ENCODE measurements at regions not wholly inside any gene's neighbourhood (a gene's known extent, or its start where the extent isn't known, plus 50 kb on each side); places are given as distances from the start of the nearest gene placed in this dataset.

DNA sequence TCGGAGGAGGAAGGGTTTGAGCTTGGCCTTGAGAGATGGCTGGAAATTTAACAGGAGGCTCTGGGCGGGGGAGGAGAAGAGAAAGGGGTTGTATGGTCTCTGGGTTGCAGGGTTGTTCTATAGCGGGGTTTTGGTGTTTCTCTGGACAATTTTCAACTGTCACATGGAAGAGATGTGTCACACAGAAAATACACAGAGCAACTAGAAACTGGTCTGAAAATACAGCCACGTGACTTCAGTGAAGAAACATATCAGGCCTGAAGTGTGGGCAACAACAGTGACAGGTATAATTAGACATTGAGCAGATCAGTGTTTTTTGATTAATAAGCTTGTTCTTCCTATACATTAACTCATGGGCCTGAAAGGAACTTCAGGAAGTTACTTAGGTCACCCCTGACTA lies 205.3 kb upstream of the HMGA2 start:
- intact Hi-C loops (cut with micrococcal nuclease; ENCODE audit: unreplicated experiment): no loop called here
- no peaks in the 10 kb centered on the region for H3K27me3 ChIP-seq (replicated peaks; ENCODE audit: insufficient read depth, low read depth, low read length, poor library complexity)
- no TSS peak for BruUV-seq (replicated peaks)
- H3K4me3 ChIP-seq (ENCODE audit: low read depth, low read length, poor library complexity, severe bottlenecking): no peak overlapping the region
- DNase-seq (ENCODE audit: low spot score): no peak
- POLR2A ChIA-PET (ENCODE audit: low non-redundant PET): no interaction called here
- H3K4me1 ChIP-seq (ENCODE audit: insufficient read depth, low read length, poor library complexity, severe bottlenecking): peaks cover 8% of the 10 kb centered on the region
- CTCF ChIA-PET: interaction anchor here (0.6 kb wide), 1 partner anchor 70 kb away, joined by 10 read pairs; no protein-coding TSS in a partner anchor
- H3K36me3 ChIP-seq (ENCODE audit: insufficient read depth, low read length, poor library complexity, severe bottlenecking): no peaks in the 10 kb centered on the region
- no peak overlapping the region for H3K27ac ChIP-seq (ENCODE audit: low read depth, low read length, poor library complexity, severe bottlenecking)
- TF ChIP-seq EZH2 (IDR thresholded peaks at IDR 0.05; ENCODE audit: borderline replicate concordance, low read depth, low read length, poor library complexity, severe bottlenecking): no peak
- TF ChIP-seq, protein P1, sequence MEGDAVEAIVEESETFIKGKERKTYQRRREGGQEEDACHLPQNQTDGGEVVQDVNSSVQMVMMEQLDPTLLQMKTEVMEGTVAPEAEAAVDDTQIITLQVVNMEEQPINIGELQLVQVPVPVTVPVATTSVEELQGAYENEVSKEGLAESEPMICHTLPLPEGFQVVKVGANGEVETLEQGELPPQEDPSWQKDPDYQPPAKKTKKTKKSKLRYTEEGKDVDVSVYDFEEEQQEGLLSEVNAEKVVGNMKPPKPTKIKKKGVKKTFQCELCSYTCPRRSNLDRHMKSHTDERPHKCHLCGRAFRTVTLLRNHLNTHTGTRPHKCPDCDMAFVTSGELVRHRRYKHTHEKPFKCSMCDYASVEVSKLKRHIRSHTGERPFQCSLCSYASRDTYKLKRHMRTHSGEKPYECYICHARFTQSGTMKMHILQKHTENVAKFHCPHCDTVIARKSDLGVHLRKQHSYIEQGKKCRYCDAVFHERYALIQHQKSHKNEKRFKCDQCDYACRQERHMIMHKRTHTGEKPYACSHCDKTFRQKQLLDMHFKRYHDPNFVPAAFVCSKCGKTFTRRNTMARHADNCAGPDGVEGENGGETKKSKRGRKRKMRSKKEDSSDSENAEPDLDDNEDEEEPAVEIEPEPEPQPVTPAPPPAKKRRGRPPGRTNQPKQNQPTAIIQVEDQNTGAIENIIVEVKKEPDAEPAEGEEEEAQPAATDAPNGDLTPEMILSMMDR (conservative IDR thresholded peaks at IDR 0.05; ENCODE audit: low read depth, low read length): no peak
- no peaks in the 10 kb centered on the region for H3K9me3 ChIP-seq (ENCODE audit: low read depth, low read length, poor library complexity, severe bottlenecking)

DNA sequence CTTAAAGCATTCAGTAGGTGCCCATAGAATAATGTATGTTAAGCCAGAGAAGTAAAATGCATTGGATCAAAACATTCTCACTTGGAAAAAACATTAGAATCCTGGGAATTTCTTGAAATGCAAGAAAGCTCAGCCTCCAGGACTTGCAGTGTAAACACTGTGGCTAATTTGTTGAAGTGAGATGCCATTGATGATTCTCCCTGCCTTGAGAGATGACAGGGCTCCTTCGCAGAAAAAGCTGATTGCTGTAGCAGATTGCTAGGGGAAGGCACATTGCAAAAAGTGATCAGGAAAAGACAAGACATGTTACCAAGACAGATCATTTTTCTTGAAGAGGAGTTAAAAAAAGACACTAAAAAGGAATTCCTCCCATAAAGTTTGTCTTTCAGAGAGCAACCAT lies 204.2 kb upstream of the HMGA2 start:
- Histone ChIP-seq H3K36me3 (ENCODE audit: insufficient read depth, low read length, poor library complexity, severe bottlenecking) (no peaks in the 10 kb centered on the region), H3K4me3 (ENCODE audit: low read depth, low read length, poor library complexity, severe bottlenecking) (no peak overlapping the region), H3K27me3 (replicated peaks; ENCODE audit: insufficient read depth, low read depth, low read length, poor library complexity) (no peaks in the 10 kb centered on the region), H3K4me1 (ENCODE audit: insufficient read depth, low read length, poor library complexity, severe bottlenecking) (peaks cover 8% of the 10 kb centered on the region), H3K9me3 (ENCODE audit: low read depth, low read length, poor library complexity, severe bottlenecking) (no peaks in the 10 kb centered on the region), H3K27ac (ENCODE audit: low read depth, low read length, poor library complexity, severe bottlenecking) (no peak overlapping the region)
- POLR2A ChIA-PET (ENCODE audit: low non-redundant PET): no interaction called here
- TF ChIP-seq EZH2 (IDR thresholded peaks at IDR 0.05; ENCODE audit: borderline replicate concordance, low read depth, low read length, poor library complexity, severe bottlenecking): no peak
- TF ChIP-seq, protein P1 (conservative IDR thresholded peaks at IDR 0.05; ENCODE audit: low read depth, low read length): no peak
- intact Hi-C loops (cut with micrococcal nuclease; ENCODE audit: unreplicated experiment): no loop called here
- CTCF ChIA-PET: no interaction called here
- no TSS peak for BruUV-seq (replicated peaks)
- no peak for DNase-seq (ENCODE audit: low spot score)

DNA sequence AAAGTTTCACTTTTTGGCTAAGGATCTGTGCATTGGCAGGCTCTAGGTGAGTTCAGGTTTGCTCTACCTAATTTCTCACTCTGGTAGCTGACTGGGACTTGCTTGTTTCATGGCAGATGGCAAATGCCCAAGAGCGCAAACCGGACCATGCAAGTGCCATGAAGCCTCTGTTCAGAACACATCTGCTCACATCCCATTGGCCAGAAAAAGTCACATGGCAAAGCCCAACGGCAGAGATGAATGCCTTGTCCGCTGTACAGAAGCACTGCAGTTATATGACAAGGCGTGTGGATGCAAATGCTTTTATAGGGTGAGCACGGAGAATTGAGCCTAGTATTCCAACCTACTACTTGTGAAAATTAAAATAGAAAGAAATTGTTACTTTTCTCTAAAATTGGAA lies 202.2 kb upstream of the HMGA2 start:
- no peak for DNase-seq (ENCODE audit: low spot score)
- no peaks in the 10 kb centered on the region for H3K27me3 ChIP-seq (replicated peaks; ENCODE audit: insufficient read depth, low read depth, low read length, poor library complexity)
- ChIA-PET POLR2A (ENCODE audit: low non-redundant PET) (no interaction called here), CTCF (no interaction called here)
- no TSS peak for BruUV-seq (replicated peaks)
- H3K9me3 ChIP-seq (ENCODE audit: low read depth, low read length, poor library complexity, severe bottlenecking): no peaks in the 10 kb centered on the region
- H3K4me1 ChIP-seq (ENCODE audit: insufficient read depth, low read length, poor library complexity, severe bottlenecking): peaks cover 8% of the 10 kb centered on the region
- no peak overlapping the region for H3K27ac ChIP-seq (ENCODE audit: low read depth, low read length, poor library complexity, severe bottlenecking)
- no peak overlapping the region for H3K4me3 ChIP-seq (ENCODE audit: low read depth, low read length, poor library complexity, severe bottlenecking)
- intact Hi-C loops (cut with micrococcal nuclease; ENCODE audit: unreplicated experiment): no loop called here
- TF ChIP-seq, protein P1 (conservative IDR thresholded peaks at IDR 0.05; ENCODE audit: low read depth, low read length): no peak
- H3K36me3 ChIP-seq (ENCODE audit: insufficient read depth, low read length, poor library complexity, severe bottlenecking): no peaks in the 10 kb centered on the region
